ENCODE measurements at regions not wholly inside any gene's neighbourhood (a gene's known extent, or its start where the extent isn't known, plus 50 kb on each side); places are given as distances from the start of the nearest gene placed in this dataset.

GRCh38 chr1:112318263-112318662, 77.8 kb upstream of the CTTNBP2NL start:
- CTCF ChIA-PET: no interaction called here

GRCh38 chr1:112318698-112319370, 77.2 kb upstream of the CTTNBP2NL start:
- Histone ChIP-seq H3K4me1 (replicated peaks; ENCODE audit: insufficient read depth) (no peaks in the 10 kb centered on the region), H3K4me2 (no peak overlapping the region; the same call in 1 of the 2 replicates), H4K20me1 (ENCODE audit: insufficient read depth) (no peaks in the 10 kb centered on the region; the same call in 1 of the 2 replicates), H2AFZ (no peak overlapping the region), H3K9me2 (ENCODE audit: insufficient read depth) (no peaks in the 10 kb centered on the region), H3K4me3 (no peak overlapping the region), H3K27me3 (ENCODE audit: insufficient read depth, low read depth) (peaks cover 98% of the 10 kb centered on the region), H3F3A (ENCODE audit: insufficient read depth, low read depth) (no peaks in the 10 kb centered on the region), H3K79me2 (ENCODE audit: low read depth) (no peaks in the 10 kb centered on the region), H3K9me3 (ENCODE audit: insufficient read depth, low read depth) (no peaks in the 10 kb centered on the region), H3K27ac (no peak overlapping the region), H3K36me3 (ENCODE audit: low read depth) (no peaks in the 10 kb centered on the region)
- no peak for TF ChIP-seq EZH2 (IDR thresholded peaks at IDR 0.05; ENCODE audit: low read depth)
- TF ChIP-seq, protein P1, sequence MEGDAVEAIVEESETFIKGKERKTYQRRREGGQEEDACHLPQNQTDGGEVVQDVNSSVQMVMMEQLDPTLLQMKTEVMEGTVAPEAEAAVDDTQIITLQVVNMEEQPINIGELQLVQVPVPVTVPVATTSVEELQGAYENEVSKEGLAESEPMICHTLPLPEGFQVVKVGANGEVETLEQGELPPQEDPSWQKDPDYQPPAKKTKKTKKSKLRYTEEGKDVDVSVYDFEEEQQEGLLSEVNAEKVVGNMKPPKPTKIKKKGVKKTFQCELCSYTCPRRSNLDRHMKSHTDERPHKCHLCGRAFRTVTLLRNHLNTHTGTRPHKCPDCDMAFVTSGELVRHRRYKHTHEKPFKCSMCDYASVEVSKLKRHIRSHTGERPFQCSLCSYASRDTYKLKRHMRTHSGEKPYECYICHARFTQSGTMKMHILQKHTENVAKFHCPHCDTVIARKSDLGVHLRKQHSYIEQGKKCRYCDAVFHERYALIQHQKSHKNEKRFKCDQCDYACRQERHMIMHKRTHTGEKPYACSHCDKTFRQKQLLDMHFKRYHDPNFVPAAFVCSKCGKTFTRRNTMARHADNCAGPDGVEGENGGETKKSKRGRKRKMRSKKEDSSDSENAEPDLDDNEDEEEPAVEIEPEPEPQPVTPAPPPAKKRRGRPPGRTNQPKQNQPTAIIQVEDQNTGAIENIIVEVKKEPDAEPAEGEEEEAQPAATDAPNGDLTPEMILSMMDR (conservative IDR thresholded peaks at IDR 0.05): no peak
- POLR2A ChIA-PET (ENCODE audit: unreplicated experiment): no interaction called here
- no peak for DNase-seq
- no TSS peak for BruUV-seq (replicated peaks)
- CTCF ChIA-PET: no interaction called here
- intact Hi-C loops (cut with micrococcal nuclease; ENCODE audit: unreplicated experiment): no loop called here

More at GRCh38 chr1:112318263-112318662, 77.8 kb upstream of the CTTNBP2NL start:
- H3F3A ChIP-seq (ENCODE audit: insufficient read depth, low read depth): no peaks in the 10 kb centered on the region
- no peaks in the 10 kb centered on the region; the same call in 1 of the 2 replicates for H4K20me1 ChIP-seq (ENCODE audit: insufficient read depth)
- peaks cover 98% of the 10 kb centered on the region for H3K27me3 ChIP-seq (ENCODE audit: insufficient read depth, low read depth)
- no peak overlapping the region for H2AFZ ChIP-seq
- no peak for DNase-seq
- H3K9me3 ChIP-seq (ENCODE audit: insufficient read depth, low read depth): no peaks in the 10 kb centered on the region
- POLR2A ChIA-PET (ENCODE audit: unreplicated experiment): no interaction called here
- no peak overlapping the region for H3K27ac ChIP-seq
- H3K4me3 ChIP-seq: no peak overlapping the region
- no TSS peak for BruUV-seq (replicated peaks)
- intact Hi-C loops (cut with micrococcal nuclease; ENCODE audit: unreplicated experiment): no loop called here
- H3K4me1 ChIP-seq (replicated peaks; ENCODE audit: insufficient read depth): no peaks in the 10 kb centered on the region
- H3K36me3 ChIP-seq (ENCODE audit: low read depth): no peaks in the 10 kb centered on the region
- H3K79me2 ChIP-seq (ENCODE audit: low read depth): no peaks in the 10 kb centered on the region
- no peaks in the 10 kb centered on the region for H3K9me2 ChIP-seq (ENCODE audit: insufficient read depth)
- no peak for TF ChIP-seq EZH2 (IDR thresholded peaks at IDR 0.05; ENCODE audit: low read depth)
- TF ChIP-seq, protein P1 (conservative IDR thresholded peaks at IDR 0.05): no peak
- H3K4me2 ChIP-seq: no peak overlapping the region

DNA sequence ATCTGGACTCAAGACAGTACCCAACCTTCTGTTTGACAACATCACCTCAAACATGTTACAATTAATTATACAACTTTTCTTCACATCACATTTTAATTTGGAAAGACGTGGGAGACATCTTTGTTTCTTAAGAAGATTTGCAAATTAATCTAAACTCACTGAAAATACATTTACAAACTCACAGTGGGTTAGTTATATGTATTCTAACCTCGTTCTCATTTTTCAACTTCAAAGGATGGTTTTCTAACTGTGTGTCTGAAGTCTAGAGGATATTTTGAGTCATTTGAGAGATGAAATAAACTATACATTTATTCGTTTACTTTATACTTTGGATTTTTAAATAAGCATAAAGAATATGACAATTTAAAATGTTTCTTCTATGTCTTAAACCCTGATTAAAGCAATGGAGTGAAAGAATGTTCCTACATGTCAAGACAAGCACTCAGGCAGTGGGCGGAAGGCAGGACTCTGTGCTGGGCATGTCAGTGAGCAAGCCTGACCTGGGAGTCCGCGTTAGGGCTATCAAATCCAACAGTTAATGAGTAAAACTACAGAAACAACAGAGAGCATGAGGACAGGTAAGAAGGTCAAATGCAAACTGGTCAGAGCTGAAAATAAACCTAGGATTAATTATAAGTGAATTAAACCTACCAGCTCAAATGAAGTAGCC, 76.5 kb upstream of the CTTNBP2NL start:
- Histone ChIP-seq H3K9me2 (ENCODE audit: insufficient read depth) (no peaks in the 10 kb centered on the region), H4K20me1 (ENCODE audit: insufficient read depth) (no peaks in the 10 kb centered on the region; the same call in 1 of the 2 replicates), H3K4me2 (no peak overlapping the region), H3F3A (ENCODE audit: insufficient read depth, low read depth) (no peaks in the 10 kb centered on the region), H3K27ac (no peak overlapping the region), H2AFZ (no peak overlapping the region), H3K4me3 (no peak overlapping the region), H3K4me1 (replicated peaks; ENCODE audit: insufficient read depth) (no peaks in the 10 kb centered on the region), H3K27me3 (ENCODE audit: insufficient read depth, low read depth) (peaks cover 98% of the 10 kb centered on the region), H3K9me3 (ENCODE audit: insufficient read depth, low read depth) (no peaks in the 10 kb centered on the region), H3K79me2 (ENCODE audit: low read depth) (no peaks in the 10 kb centered on the region), H3K36me3 (ENCODE audit: low read depth) (no peaks in the 10 kb centered on the region)
- no peak for DNase-seq
- intact Hi-C loops (cut with micrococcal nuclease; ENCODE audit: unreplicated experiment): no loop called here
- CTCF ChIA-PET: no interaction called here
- TF ChIP-seq, protein P1 (conservative IDR thresholded peaks at IDR 0.05): no peak
- TF ChIP-seq EZH2 (IDR thresholded peaks at IDR 0.05; ENCODE audit: low read depth): no peak
- POLR2A ChIA-PET (ENCODE audit: unreplicated experiment): no interaction called here
- BruUV-seq (replicated peaks): no TSS peak
